Neutrophil (primary cell): ENCODE measurements at regions not wholly inside any gene's neighbourhood (a gene's known extent, or its start where the extent isn't known, plus 50 kb on each side); places are given as distances from the start of the nearest gene placed in this dataset.

Experiments
- H3K27ac ChIP-seq: fragments of 200-600 bp; sonication (generic); 2 replicates; pipeline ENCODE4 v1.5.1; 2016; ENCODE audit warnings: mild to moderate bottlenecking, moderate library complexity
- H3K27me3 ChIP-seq: fragments of 200-600 bp; sonication (generic); 2 replicates; pipeline ENCODE4 v1.6.0; 2016; ENCODE audit warnings: mild to moderate bottlenecking
- H3K36me3 ChIP-seq: fragments of 200-600 bp; sonication (generic); 2 replicates; pipeline ENCODE4 v1.5.1; 2017
- H3K4me1 ChIP-seq, 2 experiments: fragments of 200-600 bp in 1 of 2; sonication (generic) in 1 of 2; 1 replicate in 1 of 2; 2 replicates in 1 of 2; pipeline versions ENCODE4 v1.5.1 to v1.6.1; 2013 to 2016; ENCODE audit warnings: low read depth in 1 of 2, low read length in 1 of 2, mild to moderate bottlenecking in 1 of 2, moderate library complexity in 1 of 2; ENCODE audit not compliant: control insufficient read depth in 1 of 2, insufficient read depth in 1 of 2
- H3K4me3 ChIP-seq, 2 experiments: fragments of 200-600 bp in 1 of 2; sonication (generic) in 1 of 2; 1 replicate in 1 of 2; 2 replicates in 1 of 2; pipeline ENCODE4 v1.5.1; 2013 to 2016; ENCODE audit warnings: low read depth in 1 of 2, low read length in 1 of 2, mild to moderate bottlenecking in 1 of 2, moderate library complexity in 1 of 2
- H3K9me3 ChIP-seq: fragments of 200-600 bp; sonication (generic); 2 replicates; pipeline ENCODE4 v1.5.1; 2016
- CTCF ChIP-seq: fragments of 200-600 bp; sonication (generic); IDR thresholded peaks from 2 replicates; pipeline ENCODE4 v1.5.1; 2016; ENCODE audit warnings: antibody characterized with exemption

- no peaks in the 10 kb centered on the region for H3K9me3 ChIP-seq
- no peaks in the 10 kb centered on the region for H3K27me3 ChIP-seq
- no peak for TF ChIP-seq CTCF
- no peak overlapping the region for H3K4me3 ChIP-seq
- H3K27ac ChIP-seq: no peak overlapping the region
- no peaks in the 10 kb centered on the region for H3K36me3 ChIP-seq
- no peaks in the 10 kb centered on the region for H3K4me1 ChIP-seq
Observed at GRCh38 chr5:88542786-88543185, 274.1 kb upstream of the TMEM161B start.

GRCh38 chr5:88540471-88541115 is 271.9 kb upstream of the TMEM161B start:
- H3K36me3 ChIP-seq: no peaks in the 10 kb centered on the region
- H3K4me3 ChIP-seq: no peak overlapping the region
- H3K27ac ChIP-seq: no peak overlapping the region
- H3K9me3 ChIP-seq: no peaks in the 10 kb centered on the region
- H3K4me1 ChIP-seq: no peaks in the 10 kb centered on the region
- no peaks in the 10 kb centered on the region for H3K27me3 ChIP-seq
- no peak for TF ChIP-seq CTCF

GRCh38 chr5:88539693-88540365 is 271.2 kb upstream of the TMEM161B start:
- no peak for TF ChIP-seq CTCF
- Histone ChIP-seq H3K4me1 (no peaks in the 10 kb centered on the region), H3K27ac (no peak overlapping the region), H3K27me3 (no peaks in the 10 kb centered on the region), H3K4me3 (no peak overlapping the region), H3K36me3 (no peaks in the 10 kb centered on the region), H3K9me3 (no peaks in the 10 kb centered on the region)

- H3K36me3 ChIP-seq: no peaks in the 10 kb centered on the region
- H3K4me3 ChIP-seq: no peak overlapping the region
- H3K4me1 ChIP-seq: no peaks in the 10 kb centered on the region
- no peak overlapping the region for H3K27ac ChIP-seq
- H3K9me3 ChIP-seq: no peaks in the 10 kb centered on the region
- H3K27me3 ChIP-seq: no peaks in the 10 kb centered on the region
- no peak for TF ChIP-seq CTCF
Observed at GRCh38 chr5:88539026-88539425, 270.4 kb upstream of the TMEM161B start.

GRCh38 chr5:88536146-88536545 is 267.5 kb upstream of the TMEM161B start:
- no peak overlapping the region for H3K4me3 ChIP-seq
- no peaks in the 10 kb centered on the region for H3K9me3 ChIP-seq
- no peaks in the 10 kb centered on the region for H3K27me3 ChIP-seq
- no peak for TF ChIP-seq CTCF
- H3K4me1 ChIP-seq: no peaks in the 10 kb centered on the region
- no peaks in the 10 kb centered on the region for H3K36me3 ChIP-seq
- no peak overlapping the region for H3K27ac ChIP-seq
